Psoas muscle (tissue), 7 donors: ENCODE measurements at regions not wholly inside any gene's neighbourhood (a gene's known extent, or its start where the extent isn't known, plus 50 kb on each side); places are given as distances from the start of the nearest gene placed in this dataset.
A peak's percentile ranks its signal among the peaks of the same experiment; 100 is the strongest.

Experiments
- ATAC-seq, 4 donors: fragments of 200-7000 bp; cut with Tn5 transposase; one replicate each; pipeline ENCODE4 v1.9.1; 2020; ENCODE audit warnings: moderate library complexity in 3 of 4, mild to moderate bottlenecking in 2 of 4
- DNase-seq, 2 donors: peaks; one replicate each; pipeline ENCODE4 v3.0.0-alpha.2; 2020
- H3K27ac ChIP-seq: fragments of 200-600 bp; one replicate; pipeline ENCODE4 v1.8.0; 2022
- H3K27me3 ChIP-seq, 3 donors: fragments of 200-600 bp in 1 of 3; one replicate each; pipeline versions ENCODE4 v1.6.1 to v1.8.0; 2013 to 2022; ENCODE audit warnings: low read length in 2 of 3, mild to moderate bottlenecking in 2 of 3, moderate library complexity in 1 of 3; ENCODE audit not compliant: insufficient read depth in 3 of 3
- H3K36me3 ChIP-seq, 2 donors: fragments of 200-600 bp in 1 of 2; one replicate each; pipeline versions ENCODE4 v1.6.1 to v1.8.0; 2013 to 2022; ENCODE audit warnings: low read depth in 1 of 2, mild to moderate bottlenecking in 1 of 2, moderate library complexity in 1 of 2; ENCODE audit not compliant: insufficient read depth in 1 of 2
- H3K4me1 ChIP-seq: fragments of 200-600 bp; one replicate; pipeline ENCODE4 v1.8.0; 2022
- H3K4me3 ChIP-seq: fragments of 200-600 bp; one replicate; pipeline ENCODE4 v1.8.0; 2022; ENCODE audit warnings: mild to moderate bottlenecking
- H3K9me3 ChIP-seq: fragments of 200-600 bp; one replicate; pipeline ENCODE4 v1.8.0; 2022
- CTCF ChIP-seq: fragments of 200-600 bp; IDR thresholded peaks from one replicate; pipeline ENCODE4 v1.8.0; 2022; ENCODE audit warnings: antibody characterized with exemption
- WGBS, 3 donors: extraction: QIAGEN DNeasy Blood & Tissue Kit; methylation state at CpG; one replicate each; pipeline versions ENCODE4 v1.1.6 to v1.1.7; 2013; 5-methylcytosine and 5-hydroxymethylcytosine counted together
- intact Hi-C, 2 donors: fragments of 100-400 bp; cut with DNase I; formaldehyde crosslinking; loops; one replicate each; pipeline versions ENCODE4 v1.11.0 to v1.14.2; 2022
- donor health status: healthy with polysubstance abuse.
- donor health status: DM: no; HTN: no; CAD: no; lungs with moderate emphysema.
- donor health status: Bipolar disorder and iron deficiency.
- donor health status: healthy.
- donor health status: DM: yes; HTN: yes; CAD: no.
- donor health status: DM: no; HTN: no; CAD: no.
- donor health status: DM: yes; HTN: yes; CAD: no.

GRCh38 chr15:95601525-95601924 is 729.0 kb upstream of the NR2F2 start:
- Histone ChIP-seq H3K4me3 (no peak overlapping the region), H3K4me1 (peaks cover 3% of the 10 kb centered on the region), H3K9me3 (no peaks in the 10 kb centered on the region), H3K27ac (no peak overlapping the region), H3K27me3 (no peaks in the 10 kb centered on the region), H3K36me3 (no peaks in the 10 kb centered on the region)
- ATAC-seq (no peak), DNase-seq (no peak)
- intact Hi-C loops = no loop called here
- WGBS, 3 donors = 91 to 94% (median 92%) methylated on average over 5 of the region's 5 CpGs
- no peak for TF ChIP-seq CTCF

- DNase-seq (no peak), ATAC-seq (no peak)
- no peak for TF ChIP-seq CTCF
- WGBS, 3 donors = 23 to 33% (median 30%) methylated on average over 8 of the region's 8 CpGs
- H3K27ac ChIP-seq = peak overlapping the region; percentile 32
- H3K9me3 ChIP-seq = no peaks in the 10 kb centered on the region
- H3K4me1 ChIP-seq = peaks cover 3% of the 10 kb centered on the region
- intact Hi-C loops = no loop called here
- H3K27me3 ChIP-seq = no peaks in the 10 kb centered on the region
- no peaks in the 10 kb centered on the region for H3K36me3 ChIP-seq
- H3K4me3 ChIP-seq = no peak overlapping the region
Observed at GRCh38 chr15:95603802-95604201, 726.7 kb upstream of the NR2F2 start.

GRCh38 chr15:95604634-95605036 is 725.9 kb upstream of the NR2F2 start:
- peaks cover 3% of the 10 kb centered on the region for H3K4me1 ChIP-seq
- H3K9me3 ChIP-seq = no peaks in the 10 kb centered on the region
- no peak for ATAC-seq
- TF ChIP-seq CTCF = no peak
- DNase-seq = no peak
- H3K27me3 ChIP-seq = no peaks in the 10 kb centered on the region
- WGBS, 3 donors = 3 to 12% (median 5%) methylated on average over 1 of the region's 1 CpG
- intact Hi-C loops = no loop called here
- no peak overlapping the region for H3K4me3 ChIP-seq
- no peaks in the 10 kb centered on the region for H3K36me3 ChIP-seq
- H3K27ac ChIP-seq = no peak overlapping the region

GRCh38 chr15:95605098-95605497 is 725.4 kb upstream of the NR2F2 start:
- Histone ChIP-seq H3K4me3 (no peak overlapping the region), H3K9me3 (no peaks in the 10 kb centered on the region), H3K27ac (no peak overlapping the region), H3K4me1 (peaks cover 3% of the 10 kb centered on the region), H3K36me3 (no peaks in the 10 kb centered on the region), H3K27me3 (no peaks in the 10 kb centered on the region)
- ATAC-seq = no peak
- no peak for DNase-seq
- intact Hi-C loops = no loop called here
- TF ChIP-seq CTCF = no peak

- no peak overlapping the region for H3K27ac ChIP-seq
- 95 to 99% (median 98%) methylated on average over 2 of the region's 2 CpGs for WGBS, 3 donors
- intact Hi-C loops = no loop called here
Observed at GRCh38 chr15:95606551-95606950, 723.9 kb upstream of the NR2F2 start.

More at GRCh38 chr15:95606551-95606950, 723.9 kb upstream of the NR2F2 start:
- no peak for ATAC-seq
- DNase-seq = no peak
- H3K27me3 ChIP-seq = no peaks in the 10 kb centered on the region
- TF ChIP-seq CTCF = no peak
- no peak overlapping the region for H3K4me3 ChIP-seq
- no peaks in the 10 kb centered on the region for H3K9me3 ChIP-seq
- H3K4me1 ChIP-seq = peaks cover 3% of the 10 kb centered on the region
- H3K36me3 ChIP-seq = no peaks in the 10 kb centered on the region
